Activated naive CD8-positive, alpha-beta T cell treated with anti-CD3 and anti-CD28 coated beads for 36 hours (primary cell): ENCODE measurements at regions not wholly inside any gene's neighbourhood (a gene's known extent, or its start where the extent isn't known, plus 50 kb on each side); places are given as distances from the start of the nearest gene placed in this dataset.

Source experiments
- DNase-seq: peaks from one replicate; pipeline ENCODE4 v3.0.0; 2021
- H3K27ac Mint-ChIP-seq: one replicate; pipeline ENCODE4 v1.8.0; 2022; ENCODE audit warnings: mild to moderate bottlenecking, moderate library complexity, mixed read lengths
- H3K27me3 Mint-ChIP-seq: one replicate; pipeline ENCODE4 v1.8.0; 2022; ENCODE audit warnings: mild to moderate bottlenecking, mixed read lengths
- H3K36me3 Mint-ChIP-seq: one replicate; pipeline ENCODE4 v1.8.0; 2021; ENCODE audit warnings: mild to moderate bottlenecking, mixed read lengths
- H3K4me1 Mint-ChIP-seq: one replicate; pipeline ENCODE4 v1.8.0; 2021; ENCODE audit warnings: mixed read lengths
- H3K4me3 Mint-ChIP-seq: one replicate; pipeline ENCODE4 v1.8.0; 2022; ENCODE audit warnings: mild to moderate bottlenecking, moderate library complexity, mixed read lengths
- H3K9me3 Mint-ChIP-seq: one replicate; pipeline ENCODE4 v1.8.0; 2022; ENCODE audit warnings: mixed read lengths

GRCh38 chr1:157238585-157238984, 100.4 kb upstream of the ETV3 start:
- Mint-ChIP-seq H3K4me3 (no peak overlapping the region), H3K27me3 (peaks cover 15% of the 10 kb centered on the region), H3K27ac (no peak overlapping the region), H3K4me1 (no peaks in the 10 kb centered on the region), H3K36me3 (no peaks in the 10 kb centered on the region), H3K9me3 (no peaks in the 10 kb centered on the region)
- no peak for DNase-seq

GRCh38 chr1:157237981-157238380, 99.8 kb upstream of the ETV3 start:
- no peaks in the 10 kb centered on the region for H3K36me3 Mint-ChIP-seq
- no peaks in the 10 kb centered on the region for H3K9me3 Mint-ChIP-seq
- H3K27me3 Mint-ChIP-seq: peaks cover 15% of the 10 kb centered on the region
- no peak for DNase-seq
- no peak overlapping the region for H3K27ac Mint-ChIP-seq
- H3K4me3 Mint-ChIP-seq: no peak overlapping the region
- H3K4me1 Mint-ChIP-seq: no peaks in the 10 kb centered on the region

GRCh38 chr1:157237522-157237921, 99.3 kb upstream of the ETV3 start:
- Mint-ChIP-seq H3K27ac (no peak overlapping the region), H3K4me1 (no peaks in the 10 kb centered on the region), H3K4me3 (no peak overlapping the region), H3K27me3 (peaks cover 15% of the 10 kb centered on the region), H3K36me3 (no peaks in the 10 kb centered on the region), H3K9me3 (no peaks in the 10 kb centered on the region)
- DNase-seq: no peak

- Mint-ChIP-seq H3K4me1 (no peaks in the 10 kb centered on the region), H3K4me3 (no peak overlapping the region), H3K36me3 (no peaks in the 10 kb centered on the region), H3K27me3 (peaks cover 15% of the 10 kb centered on the region), H3K9me3 (no peaks in the 10 kb centered on the region), H3K27ac (no peak overlapping the region)
- no peak for DNase-seq
Observed at GRCh38 chr1:157236072-157236471, 97.9 kb upstream of the ETV3 start.

- no peaks in the 10 kb centered on the region for H3K9me3 Mint-ChIP-seq
- H3K36me3 Mint-ChIP-seq: no peaks in the 10 kb centered on the region
- no peak overlapping the region for H3K27ac Mint-ChIP-seq
- no peaks in the 10 kb centered on the region for H3K4me1 Mint-ChIP-seq
- H3K27me3 Mint-ChIP-seq: peaks cover 15% of the 10 kb centered on the region
- no peak overlapping the region for H3K4me3 Mint-ChIP-seq
- DNase-seq: no peak
Observed at GRCh38 chr1:157235307-157235706, 97.1 kb upstream of the ETV3 start.

GRCh38 chr1:157234705-157235273, 96.6 kb upstream of the ETV3 start:
- no peak overlapping the region for H3K4me3 Mint-ChIP-seq
- DNase-seq: no peak
- no peaks in the 10 kb centered on the region for H3K9me3 Mint-ChIP-seq
- H3K36me3 Mint-ChIP-seq: no peaks in the 10 kb centered on the region
- no peaks in the 10 kb centered on the region for H3K4me1 Mint-ChIP-seq
- H3K27ac Mint-ChIP-seq: no peak overlapping the region
- H3K27me3 Mint-ChIP-seq: peaks cover 15% of the 10 kb centered on the region

- H3K36me3 Mint-ChIP-seq: no peaks in the 10 kb centered on the region
- no peak overlapping the region for H3K27ac Mint-ChIP-seq
- no peaks in the 10 kb centered on the region for H3K4me1 Mint-ChIP-seq
- H3K27me3 Mint-ChIP-seq: peaks cover 17% of the 10 kb centered on the region
- H3K9me3 Mint-ChIP-seq: no peaks in the 10 kb centered on the region
- no peak for DNase-seq
- no peak overlapping the region for H3K4me3 Mint-ChIP-seq
Observed at GRCh38 chr1:157233131-157233530, 94.9 kb upstream of the ETV3 start.

GRCh38 chr1:157231846-157232525, 93.8 kb upstream of the ETV3 start:
- Mint-ChIP-seq H3K27ac (no peak overlapping the region), H3K9me3 (no peaks in the 10 kb centered on the region), H3K4me1 (no peaks in the 10 kb centered on the region), H3K4me3 (no peak overlapping the region), H3K27me3 (peaks cover 17% of the 10 kb centered on the region), H3K36me3 (no peaks in the 10 kb centered on the region)
- no peak for DNase-seq

GRCh38 chr1:157230500-157230899, 92.3 kb upstream of the ETV3 start:
- no peaks in the 10 kb centered on the region for H3K36me3 Mint-ChIP-seq
- H3K4me3 Mint-ChIP-seq: no peak overlapping the region
- no peak for DNase-seq
- peaks cover 14% of the 10 kb centered on the region for H3K27me3 Mint-ChIP-seq
- no peaks in the 10 kb centered on the region for H3K9me3 Mint-ChIP-seq
- no peak overlapping the region for H3K27ac Mint-ChIP-seq
- no peaks in the 10 kb centered on the region for H3K4me1 Mint-ChIP-seq

- no peaks in the 10 kb centered on the region for H3K36me3 Mint-ChIP-seq
Observed at GRCh38 chr1:157227700-157228099, 89.5 kb upstream of the ETV3 start.

GRCh38 chr1:157226739-157227138, 88.5 kb upstream of the ETV3 start:
- H3K27ac Mint-ChIP-seq: no peak overlapping the region
- no peaks in the 10 kb centered on the region for H3K9me3 Mint-ChIP-seq
- H3K36me3 Mint-ChIP-seq: no peaks in the 10 kb centered on the region
- H3K4me3 Mint-ChIP-seq: no peak overlapping the region
- no peaks in the 10 kb centered on the region for H3K4me1 Mint-ChIP-seq
- no peak for DNase-seq
- H3K27me3 Mint-ChIP-seq: peaks cover 33% of the 10 kb centered on the region

More at GRCh38 chr1:157227700-157228099, 89.5 kb upstream of the ETV3 start:
- Mint-ChIP-seq H3K9me3 (no peaks in the 10 kb centered on the region), H3K27me3 (peaks cover 26% of the 10 kb centered on the region), H3K4me3 (no peak overlapping the region), H3K27ac (no peak overlapping the region), H3K4me1 (no peaks in the 10 kb centered on the region)
- no peak for DNase-seq

GRCh38 chr1:157219600-157219999, 81.4 kb upstream of the ETV3 start:
- no peak for DNase-seq
- H3K4me3 Mint-ChIP-seq: no peak overlapping the region
- peaks cover 3% of the 10 kb centered on the region for H3K9me3 Mint-ChIP-seq
- peaks cover 27% of the 10 kb centered on the region for H3K27me3 Mint-ChIP-seq
- no peaks in the 10 kb centered on the region for H3K36me3 Mint-ChIP-seq
- H3K4me1 Mint-ChIP-seq: no peaks in the 10 kb centered on the region
- H3K27ac Mint-ChIP-seq: no peak overlapping the region

- no peak overlapping the region for H3K4me3 Mint-ChIP-seq
- no peak overlapping the region for H3K27ac Mint-ChIP-seq
- H3K27me3 Mint-ChIP-seq: peaks cover 27% of the 10 kb centered on the region
Observed at GRCh38 chr1:157219182-157219581, 81.0 kb upstream of the ETV3 start.

GRCh38 chr1:157218671-157219070, 80.5 kb upstream of the ETV3 start:
- Mint-ChIP-seq H3K4me1 (no peaks in the 10 kb centered on the region), H3K27me3 (peaks cover 23% of the 10 kb centered on the region), H3K9me3 (peaks cover 11% of the 10 kb centered on the region), H3K4me3 (no peak overlapping the region), H3K27ac (no peak overlapping the region), H3K36me3 (no peaks in the 10 kb centered on the region)
- DNase-seq: no peak

More at GRCh38 chr1:157219182-157219581, 81.0 kb upstream of the ETV3 start:
- Mint-ChIP-seq H3K4me1 (no peaks in the 10 kb centered on the region), H3K9me3 (peaks cover 7% of the 10 kb centered on the region), H3K36me3 (no peaks in the 10 kb centered on the region)
- no peak for DNase-seq

GRCh38 chr1:157217486-157217885, 79.3 kb upstream of the ETV3 start:
- no peak for DNase-seq
- peaks cover 26% of the 10 kb centered on the region for H3K27me3 Mint-ChIP-seq
- H3K4me3 Mint-ChIP-seq: no peak overlapping the region
- H3K27ac Mint-ChIP-seq: no peak overlapping the region
- H3K9me3 Mint-ChIP-seq: peaks cover 21% of the 10 kb centered on the region
- no peaks in the 10 kb centered on the region for H3K36me3 Mint-ChIP-seq
- H3K4me1 Mint-ChIP-seq: no peaks in the 10 kb centered on the region

GRCh38 chr1:157213836-157214235, 75.6 kb upstream of the ETV3 start:
- Mint-ChIP-seq H3K4me1 (no peaks in the 10 kb centered on the region), H3K27ac (no peak overlapping the region), H3K27me3 (peaks cover 26% of the 10 kb centered on the region), H3K36me3 (no peaks in the 10 kb centered on the region), H3K4me3 (no peak overlapping the region), H3K9me3 (peaks cover 26% of the 10 kb centered on the region)
- DNase-seq: no peak
